ENCODE measurements at regions not wholly inside any gene's neighbourhood (a gene's known extent, or its start where the extent isn't known, plus 50 kb on each side); places are given as distances from the start of the nearest gene placed in this dataset.
"Not testable (repeated sequence)": the region's sequence is repeated elsewhere in the genome, so short reads cannot be mapped to it uniquely, and the experiment has no call there.

- in situ Hi-C loops (cut with HindIII; ENCODE audit: low sequenced_read_pairs) = no loop called here
- no peak for DNase-seq (ENCODE audit: low spot score)
Observed at GRCh38 chr6:43887340-43887858, 117.4 kb downstream of the VEGFA start.

- DNase-seq (ENCODE audit: low spot score) = no peak
- in situ Hi-C loops (cut with HindIII; ENCODE audit: low sequenced_read_pairs) = no loop called here
Observed at GRCh38 chr6:43886717-43887339, 116.8 kb downstream of the VEGFA start.

- in situ Hi-C loops (cut with HindIII; ENCODE audit: low sequenced_read_pairs) = no loop called here
- DNase-seq (ENCODE audit: low spot score) = no peak
Observed at GRCh38 chr6:43886067-43886461, 116.1 kb downstream of the VEGFA start.

GRCh38 chr6:43885399-43886066 lies 115.5 kb downstream of the VEGFA start:
- in situ Hi-C loops (cut with HindIII; ENCODE audit: low sequenced_read_pairs) = no loop called here
- DNase-seq (ENCODE audit: low spot score) = no peak

- in situ Hi-C loops (cut with HindIII; ENCODE audit: low sequenced_read_pairs) = no loop called here
Observed at GRCh38 chr6:43884652-43885022, 114.6 kb downstream of the VEGFA start.

GRCh38 chr6:43883847-43884651 lies 114.0 kb downstream of the VEGFA start:
- in situ Hi-C loops (cut with HindIII; ENCODE audit: low sequenced_read_pairs) = no loop called here
- DNase-seq (ENCODE audit: low spot score) = no peak

More at GRCh38 chr6:43884652-43885022, 114.6 kb downstream of the VEGFA start:
- DNase-seq (ENCODE audit: low spot score) = no peak

GRCh38 chr6:43882690-43883448 lies 112.9 kb downstream of the VEGFA start:
- DNase-seq (ENCODE audit: low spot score); in situ Hi-C loops (cut with HindIII; ENCODE audit: low sequenced_read_pairs): not testable (repeated sequence)

- in situ Hi-C loops (cut with HindIII; ENCODE audit: low sequenced_read_pairs) = no loop called here
- no peak for DNase-seq (ENCODE audit: low spot score)
Observed at GRCh38 chr6:43880236-43881137, 110.5 kb downstream of the VEGFA start.

- DNase-seq (ENCODE audit: low spot score) = no peak
- in situ Hi-C loops (cut with HindIII; ENCODE audit: low sequenced_read_pairs) = no loop called here
Observed at GRCh38 chr6:43879722-43880121, 109.7 kb downstream of the VEGFA start.

GRCh38 chr6:43878823-43879495 lies 108.9 kb downstream of the VEGFA start:
- DNase-seq (ENCODE audit: low spot score) = peak; percentile 35
- in situ Hi-C loops (cut with HindIII; ENCODE audit: low sequenced_read_pairs) = no loop called here

- in situ Hi-C loops (cut with HindIII; ENCODE audit: low sequenced_read_pairs) = no loop called here
- no peak for DNase-seq (ENCODE audit: low spot score)
Observed at GRCh38 chr6:43878127-43878634, 108.2 kb downstream of the VEGFA start.

GRCh38 chr6:43877463-43878126 lies 107.6 kb downstream of the VEGFA start:
- in situ Hi-C loops (cut with HindIII; ENCODE audit: low sequenced_read_pairs) = no loop called here
- no peak for DNase-seq (ENCODE audit: low spot score)

GRCh38 chr6:43877036-43877435 lies 107.0 kb downstream of the VEGFA start:
- DNase-seq (ENCODE audit: low spot score) = peak; percentile 32
- in situ Hi-C loops (cut with HindIII; ENCODE audit: low sequenced_read_pairs) = no loop called here

- in situ Hi-C loops (cut with HindIII; ENCODE audit: low sequenced_read_pairs) = no loop called here
Observed at GRCh38 chr6:43876602-43877001, 106.6 kb downstream of the VEGFA start.

GRCh38 chr6:43875849-43876572 lies 106.0 kb downstream of the VEGFA start:
- DNase-seq (ENCODE audit: low spot score) = no peak
- in situ Hi-C loops (cut with HindIII; ENCODE audit: low sequenced_read_pairs) = no loop called here

More at GRCh38 chr6:43876602-43877001, 106.6 kb downstream of the VEGFA start:
- no peak for DNase-seq (ENCODE audit: low spot score)

GRCh38 chr6:43874814-43875590 lies 105.0 kb downstream of the VEGFA start:
- in situ Hi-C loops (cut with HindIII; ENCODE audit: low sequenced_read_pairs) = no loop called here
- DNase-seq (ENCODE audit: low spot score) = no peak

Measured in G401 (cell line).